H1 (cell line): ENCODE measurements at regions not wholly inside any gene's neighbourhood (a gene's known extent, or its start where the extent isn't known, plus 50 kb on each side); places are given as distances from the start of the nearest gene placed in this dataset.

Experiments used
- CTCF ChIA-PET: fragments of 300-600 bp; sonication (Branson Sonifier 250); formaldehyde crosslinking; loops from one replicate; lab custom pipeline; 2021; ENCODE audit not compliant: partially characterized antibody; lab: Charles Lee
- POLR2A ChIA-PET: fragments of 300-600 bp; sonication (Branson Sonifier 250); formaldehyde crosslinking; loops from one replicate; lab custom pipeline; 2021; ENCODE audit warnings: inconsistent platforms; ENCODE audit not compliant: partially characterized antibody; lab: Charles Lee
- DNase-seq, 2 experiments: peaks; one replicate each; pipeline versions ENCODE4 v3.0.0 to v3.0.0-alpha.2; 2010 to 2022; ENCODE audit warnings: low spot score in 2 of 2, low read depth in 1 of 2, mixed read lengths in 1 of 2
- FAIRE-seq: peaks from 2 replicates; lab custom pipeline; 2011; peaks lifted over from hg19 to GRCh38; lab: Jason Lieb, UNC
- H2AFZ ChIP-seq: 2 replicates; pipeline ENCODE4 v1.8.1; 2012; ENCODE audit warnings: low read length, inconsistent platforms
- H2AK5ac ChIP-seq: 2 replicates; pipeline ENCODE4 v1.6.1; 2013; ENCODE audit warnings: low read depth, low read length
- H2BK120ac ChIP-seq: replicated peaks from 2 replicates; pipeline ENCODE3; 2013; ENCODE audit warnings: low read depth, low read length, inconsistent platforms
- H2BK12ac ChIP-seq: 2 replicates; pipeline ENCODE4 v1.6.1; 2013; ENCODE audit warnings: low read depth, low read length
- H2BK15ac ChIP-seq: 2 replicates; pipeline ENCODE4 v1.6.1; 2013; ENCODE audit warnings: low read length
- H2BK20ac ChIP-seq: 2 replicates; pipeline ENCODE4 v1.6.1; 2013; ENCODE audit warnings: low read length
- H2BK5ac ChIP-seq: 2 replicates; pipeline ENCODE4 v1.6.1; 2013; ENCODE audit warnings: low read depth, low read length
- H3K14ac ChIP-seq: 2 replicates; pipeline ENCODE4 v1.6.1; 2013; ENCODE audit warnings: inconsistent platforms; ENCODE audit not compliant: insufficient read length
- H3K18ac ChIP-seq: 2 replicates; pipeline ENCODE4 v1.6.1; 2013; ENCODE audit warnings: low read length; ENCODE audit errors: extremely low read depth
- H3K23ac ChIP-seq: 2 replicates; pipeline ENCODE4 v1.6.1; 2013; ENCODE audit warnings: inconsistent platforms; ENCODE audit not compliant: insufficient read length
- H3K23me2 ChIP-seq: 2 replicates; pipeline ENCODE4 v1.6.1; 2013; ENCODE audit warnings: low read depth, low read length
- H3K27ac ChIP-seq: 2 replicates; pipeline ENCODE4 v1.6.1; 2011; ENCODE audit warnings: low read depth, low read length, inconsistent platforms
- H3K27me3 ChIP-seq, 4 experiments: replicated peaks in 1 of 4; 1 replicate in 1 of 4; 2 replicates in 3 of 4; pipeline versions ENCODE4 v1.6.1 to v1.8.1; 2011 to 2013; ENCODE audit warnings: low read length in 3 of 4, mild to moderate bottlenecking in 3 of 4, inconsistent platforms in 2 of 4, mixed read lengths in 2 of 4, moderate library complexity in 1 of 4; ENCODE audit not compliant: control insufficient read depth in 3 of 4, insufficient read depth in 3 of 4; ENCODE audit errors: extremely low read depth in 1 of 4
- H3K36me3 ChIP-seq, 4 experiments: 2 replicates each; pipeline versions ENCODE4 v1.6.1 to v1.8.1; 2011 to 2013; ENCODE audit warnings: mild to moderate bottlenecking in 4 of 4, low read length in 3 of 4, moderate library complexity in 2 of 4, control low read depth in 1 of 4, inconsistent platforms in 1 of 4; ENCODE audit not compliant: insufficient read depth in 4 of 4, control insufficient read depth in 2 of 4
- H3K4ac ChIP-seq: replicated peaks from 2 replicates; pipeline ENCODE3; 2013; ENCODE audit warnings: low read length, low read depth, mixed read lengths, inconsistent platforms; ENCODE audit not compliant: insufficient read length
- H3K4me1 ChIP-seq, 4 experiments: replicated peaks in 1 of 4; 1 replicate in 1 of 4; 2 replicates in 3 of 4; pipeline versions ENCODE4 v1.6.1 to v1.8.1; 2011 to 2013; ENCODE audit warnings: low read length in 3 of 4, inconsistent platforms in 2 of 4, mixed read lengths in 1 of 4; ENCODE audit not compliant: insufficient read depth in 4 of 4, control insufficient read depth in 3 of 4
- H3K4me2 ChIP-seq, 2 experiments: 2 replicates each; pipeline versions ENCODE4 v1.6.1 to v1.8.1; 2011 to 2013; ENCODE audit warnings: low read depth in 2 of 2, low read length in 2 of 2, control low read depth in 1 of 2, inconsistent platforms in 1 of 2, mild to moderate bottlenecking in 1 of 2; ENCODE audit not compliant: insufficient read depth in 1 of 2
- H3K4me3 ChIP-seq, 4 experiments: fragments of 200-600, 300-600 bp in 1 of 4; sonication (generic), shearing (Covaris generic), sonication (Bioruptor Twin) in 1 of 4; 2 replicates each; pipeline versions ENCODE4 v1.5.1 to v1.8.1; 2011 to 2016; ENCODE audit warnings: low read length in 4 of 4, low read depth in 3 of 4, control low read depth in 2 of 4, inconsistent platforms in 2 of 4, mild to moderate bottlenecking in 2 of 4, mixed read lengths in 1 of 4, moderate library complexity in 1 of 4; ENCODE audit not compliant: insufficient read depth in 2 of 4; ENCODE audit errors: extremely low read depth in 1 of 4
- H3K56ac ChIP-seq: replicated peaks from 2 replicates; pipeline ENCODE3; 2013; ENCODE audit warnings: low read depth, mild to moderate bottlenecking, mixed read lengths, low read length, inconsistent platforms; ENCODE audit not compliant: insufficient read length
- H3K79me1 ChIP-seq: 2 replicates; pipeline ENCODE4 v1.6.1; 2013; ENCODE audit warnings: low read depth, low read length, control low read depth
- H3K79me2 ChIP-seq, 2 experiments: 2 replicates each; pipeline versions ENCODE4 v1.6.1 to v1.8.1; 2012 to 2013; ENCODE audit warnings: low read length in 2 of 2, mild to moderate bottlenecking in 2 of 2, inconsistent platforms in 1 of 2; ENCODE audit not compliant: insufficient read depth in 2 of 2, control insufficient read depth in 1 of 2
- H3K9ac ChIP-seq, 4 experiments: replicated peaks in 1 of 4; 1 replicate in 1 of 4; 2 replicates in 3 of 4; pipeline versions ENCODE4 v1.6.1 to v1.8.1; 2011 to 2013; ENCODE audit warnings: low read depth in 3 of 4, low read length in 3 of 4, control low read depth in 2 of 4, mild to moderate bottlenecking in 2 of 4, moderate library complexity in 2 of 4, inconsistent platforms in 1 of 4; ENCODE audit errors: extremely low read depth in 1 of 4
- H3K9me3 ChIP-seq, 2 experiments: 2 replicates each; pipeline versions ENCODE4 v1.6.1 to v1.8.1; 2012 to 2013; ENCODE audit warnings: mild to moderate bottlenecking in 2 of 2, moderate library complexity in 2 of 2, control low read depth in 1 of 2, inconsistent platforms in 1 of 2, low read depth in 1 of 2, low read length in 1 of 2, mixed read lengths in 1 of 2; ENCODE audit not compliant: insufficient read depth in 2 of 2
- H4K20me1 ChIP-seq, 2 experiments: replicated peaks in 1 of 2; 2 replicates each; pipeline versions ENCODE3 to v1.8.1; 2011 to 2013; ENCODE audit warnings: inconsistent platforms in 2 of 2, low read length in 2 of 2, mild to moderate bottlenecking in 1 of 2; ENCODE audit not compliant: insufficient read depth in 2 of 2, control insufficient read depth in 1 of 2
- H4K5ac ChIP-seq: 2 replicates; pipeline ENCODE4 v1.6.1; 2013; ENCODE audit warnings: low read length, low read depth, mixed read lengths, inconsistent platforms; ENCODE audit not compliant: insufficient read length
- H4K8ac ChIP-seq: 2 replicates; pipeline ENCODE4 v1.8.0; 2013; ENCODE audit warnings: mild to moderate bottlenecking, moderate library complexity, low read length, inconsistent platforms; ENCODE audit not compliant: insufficient read depth; ENCODE audit errors: extremely low read depth
- H4K91ac ChIP-seq: replicated peaks from 2 replicates; pipeline ENCODE3; 2013; ENCODE audit warnings: low read length, mixed read lengths, inconsistent platforms; ENCODE audit not compliant: insufficient read length
- EGR1 ChIP-seq: IDR thresholded peaks from 2 replicates; pipeline ENCODE4 v1.6.1; 2011; ENCODE audit warnings: low read depth, low read length, borderline replicate concordance
- POLR2A ChIP-seq, 2 experiments: IDR thresholded peaks; 1 replicate in 1 of 2; 2 replicates in 1 of 2; pipeline ENCODE4 v1.6.1; 2011; ENCODE audit warnings: low read depth in 2 of 2, low read length in 2 of 2, mild to moderate bottlenecking in 2 of 2; ENCODE audit errors: control extremely low read depth in 1 of 2
- RAD21 ChIP-seq, 2 experiments: IDR thresholded peaks in 1 of 2; conservative IDR thresholded peaks in 1 of 2; 2 replicates each; pipeline ENCODE4 v1.6.1; 2011; ENCODE audit warnings: low read depth in 2 of 2, low read length in 2 of 2, improper control_type of control experiment in 1 of 2, inconsistent platforms in 1 of 2, mild to moderate bottlenecking in 1 of 2, moderate library complexity in 1 of 2
- SP2 ChIP-seq: IDR thresholded peaks from 2 replicates; pipeline ENCODE4 v1.6.1; 2012; ENCODE audit warnings: mild to moderate bottlenecking, low read length, inconsistent platforms
- TAF7 ChIP-seq: optimal IDR thresholded peaks from 2 replicates; pipeline ENCODE3; 2011; ENCODE audit warnings: low read depth, mild to moderate bottlenecking, inconsistent platforms, low read length, moderate library complexity, borderline replicate concordance
- TCF12 ChIP-seq: IDR thresholded peaks from 2 replicates; pipeline ENCODE4 v1.6.1; 2011; ENCODE audit warnings: low read depth, mild to moderate bottlenecking, low read length
- USF2 ChIP-seq: IDR thresholded peaks from 2 replicates; pipeline ENCODE4 v1.6.1; 2011; ENCODE audit warnings: low read length, improper control_type of control experiment

DNA sequence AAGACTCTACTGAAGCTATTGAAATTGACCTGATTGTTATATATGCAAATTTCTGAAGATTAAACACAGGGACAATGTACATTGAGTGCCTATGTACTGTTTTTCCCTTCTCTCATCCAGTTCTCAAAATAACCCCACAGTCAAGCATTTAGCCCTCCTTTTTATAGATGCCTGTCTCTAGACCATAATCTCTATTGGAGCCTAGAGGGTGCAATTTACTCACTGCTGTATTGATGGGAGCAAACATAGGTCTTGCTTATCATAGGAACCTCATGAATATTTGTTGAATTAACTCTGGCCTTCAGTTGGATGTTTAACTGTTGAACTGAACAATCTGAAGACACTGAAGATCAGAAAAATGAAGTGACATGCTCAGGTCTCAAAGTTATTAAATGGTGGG is 183.0 kb downstream of the RFC3 start:
- POLR2A ChIA-PET, result no interaction called here
- Histone ChIP-seq H2BK5ac (no peak overlapping the region), H3K9me3 (no peaks in the 10 kb centered on the region), H2AK5ac (no peak overlapping the region), H3K23ac (no peak overlapping the region), H3K23me2 (no peaks in the 10 kb centered on the region), H3K4ac (no peak overlapping the region), H4K5ac (no peak overlapping the region), H2BK15ac (no peak overlapping the region), H3K14ac (no peak overlapping the region), H4K20me1 (no peaks in the 10 kb centered on the region), H3K4me3 (no peak overlapping the region), H3K18ac (no peak overlapping the region), H2AFZ (no peak overlapping the region), H3K9ac (no peak overlapping the region), H3K27me3 (no peaks in the 10 kb centered on the region), H3K79me1 (no peaks in the 10 kb centered on the region), H2BK12ac (no peak overlapping the region), H3K4me1 (no peaks in the 10 kb centered on the region), H3K56ac (no peak overlapping the region), H3K4me2 (no peak overlapping the region), H3K79me2 (no peaks in the 10 kb centered on the region), H2BK20ac (no peak overlapping the region), H4K8ac (no peak overlapping the region), H4K91ac (no peak overlapping the region), H3K27ac (no peak overlapping the region), H3K36me3 (no peaks in the 10 kb centered on the region), H2BK120ac (no peak overlapping the region)
- FAIRE-seq (no peak), DNase-seq (no peak)
- CTCF ChIA-PET, result interaction anchor here (2.4 kb wide), 1 partner anchor 8 kb away, joined by 6 read pairs; no protein-coding TSS in a partner anchor
- TF ChIP-seq TAF7 (no peak), TCF12 (no peak), POLR2A (IDR thresholded peaks at IDR 0.05; ENCODE audit: control extremely low read depth in 1 of 2, low read depth in 2 of 2, low read length in 2 of 2) (no peak), USF2 (no peak), SP2 (no peak), EGR1 (no peak), RAD21 (IDR thresholded peaks at IDR 0.05 in 1 of 2, conservative IDR thresholded peaks at IDR 0.05 in 1 of 2; ENCODE audit: low read depth in 2 of 2, low read length in 2 of 2) (peak; percentile 17 to 30; a peak in 3 of 4 replicates)
